Choroid plexus epithelial cell (primary cell): ENCODE measurements at regions not wholly inside any gene's neighbourhood (a gene's known extent, or its start where the extent isn't known, plus 50 kb on each side); places are given as distances from the start of the nearest gene placed in this dataset.

Experiments
- DNase-seq: peaks from one replicate; pipeline ENCODE4 v3.0.0-alpha.2; 2010; ENCODE audit warnings: low read depth
- H3K4me3 ChIP-seq: 2 replicates; pipeline ENCODE4 v1.5.1; 2011; ENCODE audit warnings: low read depth, mild to moderate bottlenecking, control low read depth, low read length, moderate library complexity
- TF ChIP-seq, protein P1 (sequence below): conservative IDR thresholded peaks from 2 replicates; pipeline ENCODE4 v1.5.1; 2011; ENCODE audit warnings: low read depth, mild to moderate bottlenecking, control low read depth, inconsistent platforms, low read length, moderate library complexity

DNA sequence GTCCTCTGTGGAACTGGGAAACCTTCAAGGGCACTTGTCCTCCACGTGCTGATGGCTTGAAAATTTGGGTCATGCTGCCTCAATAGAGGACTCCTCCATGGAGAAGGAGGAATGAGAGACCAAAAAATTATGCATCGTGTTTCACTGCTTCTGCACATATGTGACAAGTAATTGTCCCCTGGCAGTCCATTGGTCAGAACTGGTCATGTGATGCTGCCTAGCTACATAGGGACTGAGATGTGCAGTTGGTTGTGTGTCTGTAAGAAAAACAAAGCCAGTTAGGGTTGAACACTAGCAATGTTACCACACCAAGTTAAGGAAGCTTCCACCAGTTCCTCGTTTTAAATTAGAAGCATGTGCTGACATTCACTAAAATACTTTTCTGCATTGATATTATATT lies 201.9 kb upstream of the ANKH start:
- TF ChIP-seq, protein P1, sequence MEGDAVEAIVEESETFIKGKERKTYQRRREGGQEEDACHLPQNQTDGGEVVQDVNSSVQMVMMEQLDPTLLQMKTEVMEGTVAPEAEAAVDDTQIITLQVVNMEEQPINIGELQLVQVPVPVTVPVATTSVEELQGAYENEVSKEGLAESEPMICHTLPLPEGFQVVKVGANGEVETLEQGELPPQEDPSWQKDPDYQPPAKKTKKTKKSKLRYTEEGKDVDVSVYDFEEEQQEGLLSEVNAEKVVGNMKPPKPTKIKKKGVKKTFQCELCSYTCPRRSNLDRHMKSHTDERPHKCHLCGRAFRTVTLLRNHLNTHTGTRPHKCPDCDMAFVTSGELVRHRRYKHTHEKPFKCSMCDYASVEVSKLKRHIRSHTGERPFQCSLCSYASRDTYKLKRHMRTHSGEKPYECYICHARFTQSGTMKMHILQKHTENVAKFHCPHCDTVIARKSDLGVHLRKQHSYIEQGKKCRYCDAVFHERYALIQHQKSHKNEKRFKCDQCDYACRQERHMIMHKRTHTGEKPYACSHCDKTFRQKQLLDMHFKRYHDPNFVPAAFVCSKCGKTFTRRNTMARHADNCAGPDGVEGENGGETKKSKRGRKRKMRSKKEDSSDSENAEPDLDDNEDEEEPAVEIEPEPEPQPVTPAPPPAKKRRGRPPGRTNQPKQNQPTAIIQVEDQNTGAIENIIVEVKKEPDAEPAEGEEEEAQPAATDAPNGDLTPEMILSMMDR, result no peak
- H3K4me3 ChIP-seq, result no peak overlapping the region
- DNase-seq, result no peak

DNA sequence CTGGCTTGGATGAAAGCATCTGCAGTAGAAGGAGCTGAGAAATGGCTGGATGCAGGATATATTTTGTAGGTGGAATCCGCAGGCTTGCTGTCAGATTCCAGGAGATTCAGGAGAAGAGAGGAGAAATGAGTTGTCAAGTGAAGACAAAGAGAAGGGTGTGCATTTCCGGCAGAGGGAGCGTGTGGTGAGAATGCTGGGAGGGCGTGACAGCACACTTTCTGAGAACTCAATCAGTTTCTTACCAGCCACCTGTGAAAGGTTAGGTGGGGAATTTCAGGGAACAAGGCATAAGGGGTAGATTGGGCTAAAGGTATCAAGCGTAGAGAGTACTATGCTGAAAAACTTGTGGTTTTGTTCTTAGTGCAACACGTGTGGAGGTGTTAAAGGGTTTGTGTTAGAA lies 199.3 kb upstream of the ANKH start:
- no peak for DNase-seq
- no peak overlapping the region for H3K4me3 ChIP-seq
- TF ChIP-seq, protein P1, result no peak

DNA sequence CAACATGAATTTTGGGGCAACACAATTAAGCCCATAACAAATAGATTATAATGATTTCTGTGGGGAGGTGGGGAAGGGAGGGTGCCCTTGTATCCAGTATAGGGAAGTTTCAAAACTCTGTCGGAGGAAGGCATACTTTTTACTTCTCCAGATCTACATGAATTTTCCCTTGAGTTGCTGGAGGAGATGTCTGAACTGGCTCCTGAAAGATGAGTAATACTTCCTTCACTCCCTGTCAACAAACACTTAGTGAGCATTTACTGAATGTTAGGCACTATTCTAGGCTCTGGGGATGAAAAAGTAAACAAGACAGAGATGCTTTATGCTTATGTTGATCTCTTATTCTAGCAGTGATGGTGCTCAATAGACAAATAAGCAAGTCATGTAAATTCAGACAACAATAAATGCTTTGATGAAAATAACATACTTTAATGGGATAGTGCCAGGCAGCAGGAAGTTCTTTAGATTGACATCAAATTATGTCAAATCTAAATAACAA lies 197.9 kb upstream of the ANKH start:
- TF ChIP-seq, protein P1, result no peak
- peak; percentile 5 for DNase-seq
- no peak overlapping the region for H3K4me3 ChIP-seq

DNA sequence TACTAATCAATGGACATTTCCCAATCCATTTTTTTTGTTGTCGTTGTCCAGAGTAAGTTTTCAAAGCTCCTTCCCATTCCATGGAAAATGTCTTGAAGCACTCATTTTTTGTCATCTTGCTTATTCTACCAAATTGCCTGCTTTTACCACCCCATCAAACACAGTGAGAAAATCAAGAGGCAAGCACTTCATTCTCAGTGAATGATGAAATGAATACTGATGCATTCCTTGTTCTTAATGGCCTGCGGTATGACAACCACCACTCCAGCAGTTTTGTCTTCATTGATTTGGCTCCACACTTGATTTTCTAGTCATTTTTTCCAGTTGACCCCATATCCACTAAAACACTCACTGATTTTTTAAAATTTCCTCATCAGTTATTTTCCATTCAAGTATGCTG lies 193.5 kb upstream of the ANKH start:
- no peak for DNase-seq
- H3K4me3 ChIP-seq, result no peak overlapping the region
- TF ChIP-seq, protein P1, result no peak

DNA sequence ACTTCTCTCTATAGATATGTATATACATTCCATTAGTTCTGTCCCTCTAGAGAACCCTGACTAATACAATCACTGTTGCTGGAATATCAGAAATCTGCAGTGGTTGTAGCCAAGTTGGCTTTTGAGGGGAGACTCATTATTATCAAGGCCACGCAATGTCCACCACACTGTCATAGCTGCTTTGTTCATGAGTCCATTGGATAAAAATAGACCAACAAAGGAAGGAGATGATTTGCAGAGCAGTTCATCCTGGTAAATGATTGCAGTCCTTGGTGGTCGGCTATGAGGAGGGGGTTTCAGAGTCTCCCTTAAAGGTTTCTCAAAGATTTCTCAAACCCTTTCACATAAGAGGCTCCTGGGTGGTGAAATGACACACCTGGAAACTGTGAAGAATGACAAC lies 192.8 kb upstream of the ANKH start:
- no peak for DNase-seq
- TF ChIP-seq, protein P1, result no peak
- no peak overlapping the region for H3K4me3 ChIP-seq

DNA sequence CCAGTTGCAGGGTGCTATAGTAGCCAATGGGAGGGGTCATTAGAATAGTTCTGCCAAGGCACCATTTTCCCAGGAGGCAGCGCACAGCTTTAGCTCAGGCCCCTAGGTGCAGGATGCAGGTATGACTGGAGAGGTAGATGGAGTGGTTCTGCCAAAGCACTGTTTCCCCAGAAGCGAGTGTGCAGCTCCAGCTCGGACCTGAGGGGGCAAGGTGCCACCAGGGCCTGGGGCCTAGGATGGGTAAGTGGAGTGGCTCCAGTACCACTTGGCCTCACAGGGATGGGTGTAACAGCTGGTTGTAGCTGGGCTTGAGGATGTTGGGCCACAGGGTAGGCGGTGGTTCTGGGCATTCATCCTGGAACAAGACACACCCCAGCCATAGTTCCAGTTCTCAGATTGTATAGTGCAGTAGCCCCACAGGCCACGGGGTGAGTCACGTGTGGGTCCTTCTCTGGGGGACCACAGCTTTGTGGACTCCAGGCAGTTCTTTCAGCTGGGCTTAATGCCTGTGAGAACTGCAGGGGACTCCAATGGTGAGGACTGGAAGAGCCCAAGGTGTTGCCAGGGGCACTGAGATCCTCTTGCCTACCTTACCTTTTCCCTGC lies 185.5 kb upstream of the ANKH start:
- H3K4me3 ChIP-seq, result no peak overlapping the region
- TF ChIP-seq, protein P1, result no peak
- no peak for DNase-seq

DNA sequence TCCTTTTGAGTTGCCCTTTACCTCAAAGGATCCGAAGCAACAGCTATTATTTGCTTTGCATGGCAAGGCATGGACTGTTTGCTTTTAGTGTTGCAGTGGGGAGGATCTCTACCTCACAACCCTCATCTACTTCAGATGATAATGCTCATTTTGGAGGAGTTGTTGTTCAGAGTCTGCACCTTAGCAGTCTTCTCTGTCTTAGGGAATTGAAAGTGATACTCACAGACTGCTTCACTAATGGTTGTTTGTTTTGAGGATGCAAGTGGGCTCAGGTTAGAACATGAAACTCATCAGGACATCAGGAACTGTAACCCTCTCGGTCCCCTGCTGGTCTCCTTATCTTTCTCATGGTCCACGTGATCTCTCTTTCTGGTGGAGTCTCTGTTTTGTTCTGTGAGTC lies 172.9 kb upstream of the ANKH start:
- DNase-seq, result no peak
- no peak overlapping the region for H3K4me3 ChIP-seq
- TF ChIP-seq, protein P1, result no peak
